ENCODE measurements at regions not wholly inside any gene's neighbourhood (a gene's known extent, or its start where the extent isn't known, plus 50 kb on each side); places are given as distances from the start of the nearest gene placed in this dataset.

DNA sequence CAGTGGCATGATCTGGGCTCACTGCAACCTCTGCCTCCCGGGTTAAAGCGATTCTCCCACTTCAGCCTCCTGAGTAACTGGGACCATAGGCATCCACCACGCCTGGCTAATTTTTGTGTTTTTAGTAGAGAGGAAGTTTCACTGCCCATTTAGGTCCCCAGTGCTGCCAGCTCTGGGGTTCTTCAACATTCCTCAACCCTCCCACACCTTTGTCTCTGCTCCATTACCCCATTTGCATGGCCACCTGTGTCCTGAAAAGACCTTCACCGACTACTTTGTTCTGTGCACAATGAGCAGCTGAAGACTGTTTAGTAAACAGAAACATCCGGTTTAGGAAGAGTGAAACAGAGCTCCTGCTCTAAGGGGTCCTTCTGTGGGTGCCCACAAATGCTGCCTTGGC is 92.0 kb downstream of the FAM43A start:
- no peak for DNase-seq (ENCODE audit: low read depth)
- no peak overlapping the region for H3K4me3 ChIP-seq (ENCODE audit: low read length)
- TF ChIP-seq, protein P1, sequence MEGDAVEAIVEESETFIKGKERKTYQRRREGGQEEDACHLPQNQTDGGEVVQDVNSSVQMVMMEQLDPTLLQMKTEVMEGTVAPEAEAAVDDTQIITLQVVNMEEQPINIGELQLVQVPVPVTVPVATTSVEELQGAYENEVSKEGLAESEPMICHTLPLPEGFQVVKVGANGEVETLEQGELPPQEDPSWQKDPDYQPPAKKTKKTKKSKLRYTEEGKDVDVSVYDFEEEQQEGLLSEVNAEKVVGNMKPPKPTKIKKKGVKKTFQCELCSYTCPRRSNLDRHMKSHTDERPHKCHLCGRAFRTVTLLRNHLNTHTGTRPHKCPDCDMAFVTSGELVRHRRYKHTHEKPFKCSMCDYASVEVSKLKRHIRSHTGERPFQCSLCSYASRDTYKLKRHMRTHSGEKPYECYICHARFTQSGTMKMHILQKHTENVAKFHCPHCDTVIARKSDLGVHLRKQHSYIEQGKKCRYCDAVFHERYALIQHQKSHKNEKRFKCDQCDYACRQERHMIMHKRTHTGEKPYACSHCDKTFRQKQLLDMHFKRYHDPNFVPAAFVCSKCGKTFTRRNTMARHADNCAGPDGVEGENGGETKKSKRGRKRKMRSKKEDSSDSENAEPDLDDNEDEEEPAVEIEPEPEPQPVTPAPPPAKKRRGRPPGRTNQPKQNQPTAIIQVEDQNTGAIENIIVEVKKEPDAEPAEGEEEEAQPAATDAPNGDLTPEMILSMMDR (conservative IDR thresholded peaks at IDR 0.05; ENCODE audit: low read length), result no peak

DNA sequence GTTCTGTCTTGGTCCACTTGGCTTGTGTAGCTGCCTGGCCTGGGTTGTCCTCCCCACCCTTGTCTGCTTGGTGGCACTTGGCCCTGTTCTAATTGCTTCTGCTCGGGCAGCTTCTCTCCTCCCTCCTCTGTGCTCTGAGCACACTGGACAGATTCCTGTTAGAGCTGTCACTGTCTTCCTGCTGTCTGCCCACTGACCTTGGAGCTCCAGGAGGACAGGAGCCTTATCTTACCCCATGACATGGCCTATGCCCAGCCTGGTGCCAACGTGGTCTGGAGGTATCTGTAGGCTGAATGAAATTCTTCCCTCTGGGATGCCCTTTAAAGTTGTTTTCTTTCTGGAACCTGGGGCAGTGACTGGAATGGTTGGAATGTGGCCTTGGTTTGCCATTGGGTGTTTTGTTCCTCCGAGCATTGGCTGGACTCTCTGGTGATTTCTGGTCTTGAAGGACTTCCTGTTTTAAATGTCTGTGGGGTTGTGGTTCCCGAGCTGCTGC is 94.1 kb downstream of the FAM43A start:
- TF ChIP-seq, protein P1 (conservative IDR thresholded peaks at IDR 0.05; ENCODE audit: low read length), result no peak
- DNase-seq (ENCODE audit: low read depth), result peak; percentile 51
- no peak overlapping the region for H3K4me3 ChIP-seq (ENCODE audit: low read length)

DNA sequence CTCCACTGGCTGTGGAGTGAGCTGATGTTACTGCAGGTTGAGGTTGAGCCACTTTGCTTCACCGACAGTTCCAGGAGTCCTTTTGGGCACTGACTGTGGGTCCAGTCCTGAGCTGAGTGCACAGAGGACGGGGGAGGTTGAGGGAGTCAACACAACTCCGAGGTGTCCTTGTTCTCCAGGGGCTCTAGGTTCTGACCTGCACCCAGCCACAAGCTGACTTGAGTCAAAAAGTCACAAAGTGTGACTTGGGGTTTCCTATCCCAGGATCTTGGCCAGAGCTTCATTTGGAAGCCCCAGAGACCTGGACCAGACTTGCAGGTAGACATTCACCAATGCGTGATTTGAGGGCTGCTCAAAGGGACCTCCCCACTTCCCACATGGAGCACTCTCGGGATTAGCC is 95.0 kb downstream of the FAM43A start:
- TF ChIP-seq, protein P1 (conservative IDR thresholded peaks at IDR 0.05; ENCODE audit: low read length), result no peak
- no peak for DNase-seq (ENCODE audit: low read depth)
- no peak overlapping the region for H3K4me3 ChIP-seq (ENCODE audit: low read length)

DNA sequence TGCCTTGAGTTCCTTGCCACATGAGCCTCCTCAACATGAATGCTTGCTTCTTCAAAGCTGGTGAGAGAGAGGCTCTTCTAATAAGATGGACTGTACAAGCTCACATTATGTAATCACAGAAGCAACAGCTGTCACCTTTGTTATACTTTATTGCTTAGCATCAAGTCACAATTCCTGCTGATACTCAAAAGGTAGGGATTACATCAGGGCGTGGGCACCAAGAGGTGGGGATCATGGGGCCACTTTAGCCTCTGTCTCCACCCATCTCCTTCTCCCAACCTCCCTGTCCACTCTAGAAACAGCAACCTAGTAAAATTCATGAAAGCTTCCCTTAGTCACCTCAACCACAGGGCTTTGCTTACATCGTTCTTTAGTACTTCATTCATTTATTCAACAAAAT is 95.9 kb downstream of the FAM43A start:
- no peak for DNase-seq (ENCODE audit: low read depth)
- TF ChIP-seq, protein P1 (conservative IDR thresholded peaks at IDR 0.05; ENCODE audit: low read length), result no peak
- no peak overlapping the region for H3K4me3 ChIP-seq (ENCODE audit: low read length)

DNA sequence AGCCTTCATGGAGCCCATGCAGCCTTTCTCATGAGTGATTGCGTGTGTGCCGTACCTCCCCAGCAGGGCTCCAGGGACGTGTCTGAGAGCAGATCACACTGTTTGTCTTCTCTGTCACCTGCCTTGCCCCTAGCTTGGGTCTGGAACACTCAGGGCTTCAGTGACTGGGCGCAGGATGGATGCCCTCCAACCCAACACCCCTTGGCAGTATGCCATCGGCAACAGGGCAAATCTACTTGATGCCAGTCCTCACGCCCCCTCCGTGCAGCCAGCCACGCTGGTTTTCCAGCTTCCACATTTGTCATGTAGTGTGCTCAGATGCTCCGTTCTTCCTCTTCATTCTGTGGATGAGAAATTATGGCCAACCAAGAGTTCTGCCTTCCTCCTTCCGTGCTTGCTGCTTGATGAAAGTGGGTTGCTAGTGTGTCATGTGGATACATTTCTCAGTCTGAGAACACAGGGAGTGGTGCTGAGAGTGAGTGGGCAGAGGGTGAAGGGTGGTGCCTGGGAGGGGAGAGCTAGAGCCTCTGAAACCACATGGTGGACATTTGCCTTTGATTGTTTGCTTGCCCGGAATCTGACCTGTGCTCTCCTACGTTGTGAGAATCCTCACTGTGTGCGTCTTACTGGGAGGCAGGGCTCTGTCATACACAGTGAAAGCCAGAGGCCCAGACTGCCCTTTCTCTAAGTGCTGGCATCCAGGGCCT is 97.2 kb downstream of the FAM43A start:
- TF ChIP-seq, protein P1 (conservative IDR thresholded peaks at IDR 0.05; ENCODE audit: low read length), result no peak
- H3K4me3 ChIP-seq (ENCODE audit: low read length), result no peak overlapping the region
- peak; percentile 21 for DNase-seq (ENCODE audit: low read depth)

DNA sequence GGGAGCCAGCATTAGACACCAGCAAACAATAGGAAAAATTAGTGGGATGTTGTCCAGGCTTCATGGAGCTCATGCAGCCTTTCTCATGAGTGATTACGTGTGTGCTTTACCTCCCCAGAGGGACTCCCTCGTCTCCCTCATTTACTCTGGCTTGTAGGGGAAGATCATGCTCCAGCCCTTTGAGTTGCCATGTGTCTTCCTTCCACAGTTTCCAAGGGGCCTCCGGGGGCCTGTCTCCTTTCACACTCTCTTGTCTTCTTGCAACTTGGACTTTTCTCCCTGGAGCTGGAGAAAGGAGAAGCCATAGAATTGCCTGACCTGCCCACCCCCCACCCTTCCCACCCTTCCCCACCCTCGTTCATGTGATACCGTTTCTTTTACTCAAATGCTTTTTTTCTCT is 98.7 kb downstream of the FAM43A start:
- TF ChIP-seq, protein P1 (conservative IDR thresholded peaks at IDR 0.05; ENCODE audit: low read length), result no peak
- H3K4me3 ChIP-seq (ENCODE audit: low read length), result no peak overlapping the region
- DNase-seq (ENCODE audit: low read depth), result no peak

DNA sequence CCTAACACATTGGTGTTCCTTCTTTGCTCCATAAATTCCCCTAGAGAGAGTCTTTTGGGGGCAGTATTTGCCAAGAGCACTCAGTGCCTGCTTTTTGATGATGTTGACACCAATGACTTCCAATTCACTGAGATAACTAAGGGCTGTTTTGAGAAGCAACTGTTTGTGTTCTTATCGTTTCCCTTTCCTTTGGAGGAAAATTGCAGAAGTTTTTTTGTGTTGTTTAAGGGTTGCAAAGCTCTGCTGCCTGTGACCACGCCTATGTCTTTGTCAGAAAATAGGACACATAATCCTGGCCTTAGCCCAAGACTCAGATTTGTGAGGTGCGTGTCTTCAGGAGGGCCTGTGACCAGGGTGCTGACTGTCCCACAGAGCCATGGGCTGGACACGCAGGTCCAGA is 99.6 kb downstream of the FAM43A start:
- TF ChIP-seq, protein P1 (conservative IDR thresholded peaks at IDR 0.05; ENCODE audit: low read length), result no peak
- DNase-seq (ENCODE audit: low read depth), result no peak
- H3K4me3 ChIP-seq (ENCODE audit: low read length), result no peak overlapping the region
